ENCODE measurements at regions not wholly inside any gene's neighbourhood (a gene's known extent, or its start where the extent isn't known, plus 50 kb on each side); places are given as distances from the start of the nearest gene placed in this dataset.

- ChIA-PET CTCF (interaction anchor here (0.6 to 1.0 kb wide), 4 partner anchors 20 to 1209 kb away, joined by 3 to 4 read pairs (median 3); no protein-coding TSS in a partner anchor), POLR2A (no interaction called here)
- no peak for TF ChIP-seq CTCF (IDR thresholded peaks at IDR 0.05; ENCODE audit: unreplicated experiment)
- intact Hi-C loops (cut with micrococcal nuclease), result no loop called here
- no peaks in the 10 kb centered on the region for H3K9me3 Mint-ChIP-seq (ENCODE audit: unreplicated experiment)
- no peaks in the 10 kb centered on the region for H3K36me3 Mint-ChIP-seq (ENCODE audit: insufficient read depth, unreplicated experiment)
- peaks cover 5% of the 10 kb centered on the region for H3K4me1 Mint-ChIP-seq (ENCODE audit: insufficient read depth, unreplicated experiment)
- no TSS peak for BruUV-seq (replicated peaks)
- no peak overlapping the region for H3K4me3 Mint-ChIP-seq (ENCODE audit: unreplicated experiment)
- DNase-seq (ENCODE audit: unreplicated experiment), result no peak
- peaks cover 10% of the 10 kb centered on the region for H3K27me3 Mint-ChIP-seq (ENCODE audit: insufficient read depth, unreplicated experiment)
- H3K27ac Mint-ChIP-seq (ENCODE audit: low read depth, unreplicated experiment), result no peak overlapping the region
Observed at GRCh38 chr13:72637561-72637960, 89.9 kb downstream of the MZT1 start.

GRCh38 chr13:72634859-72635258 lies 92.6 kb downstream of the MZT1 start:
- no peak for DNase-seq (ENCODE audit: unreplicated experiment)
- ChIA-PET CTCF (interaction anchor here (0.7 to 1.2 kb wide), 2 partner anchors 9 to 61 kb away, joined by 3 read pairs; no protein-coding TSS in a partner anchor), POLR2A (interaction anchor here (0.6 to 0.7 kb wide), 2 partner anchors 36 to 1359 kb away, joined by 5 read pairs; no protein-coding TSS in a partner anchor)
- Mint-ChIP-seq H3K4me3 (ENCODE audit: unreplicated experiment) (no peak overlapping the region), H3K9me3 (ENCODE audit: unreplicated experiment) (no peaks in the 10 kb centered on the region), H3K4me1 (ENCODE audit: insufficient read depth, unreplicated experiment) (peaks cover 5% of the 10 kb centered on the region), H3K27me3 (ENCODE audit: insufficient read depth, unreplicated experiment) (peaks cover 18% of the 10 kb centered on the region), H3K27ac (ENCODE audit: low read depth, unreplicated experiment) (no peak overlapping the region), H3K36me3 (ENCODE audit: insufficient read depth, unreplicated experiment) (no peaks in the 10 kb centered on the region)
- intact Hi-C loops (cut with micrococcal nuclease), result no loop called here
- BruUV-seq (replicated peaks), result no TSS peak
- TF ChIP-seq CTCF (IDR thresholded peaks at IDR 0.05; ENCODE audit: unreplicated experiment), result no peak

- DNase-seq (ENCODE audit: unreplicated experiment), result no peak
- ChIA-PET POLR2A (no interaction called here), CTCF (interaction anchor here (0.6 kb wide), 1 partner anchor 21 kb away, joined by 5 read pairs; no protein-coding TSS in a partner anchor)
- Mint-ChIP-seq H3K4me1 (ENCODE audit: insufficient read depth, unreplicated experiment) (no peaks in the 10 kb centered on the region), H3K36me3 (ENCODE audit: insufficient read depth, unreplicated experiment) (no peaks in the 10 kb centered on the region), H3K4me3 (ENCODE audit: unreplicated experiment) (no peak overlapping the region), H3K27ac (ENCODE audit: low read depth, unreplicated experiment) (no peak overlapping the region), H3K9me3 (ENCODE audit: unreplicated experiment) (no peaks in the 10 kb centered on the region), H3K27me3 (ENCODE audit: insufficient read depth, unreplicated experiment) (peaks cover 24% of the 10 kb centered on the region)
- intact Hi-C loops (cut with micrococcal nuclease), result no loop called here
- no peak for TF ChIP-seq CTCF (IDR thresholded peaks at IDR 0.05; ENCODE audit: unreplicated experiment)
- BruUV-seq (replicated peaks), result no TSS peak
Observed at GRCh38 chr13:72622546-72622945, 104.9 kb downstream of the MZT1 start.

GRCh38 chr13:72620874-72621273 lies 106.6 kb downstream of the MZT1 start:
- TF ChIP-seq CTCF (IDR thresholded peaks at IDR 0.05; ENCODE audit: unreplicated experiment), result no peak
- no TSS peak for BruUV-seq (replicated peaks)
- Mint-ChIP-seq H3K27me3 (ENCODE audit: insufficient read depth, unreplicated experiment) (peaks cover 11% of the 10 kb centered on the region), H3K4me3 (ENCODE audit: unreplicated experiment) (no peak overlapping the region), H3K27ac (ENCODE audit: low read depth, unreplicated experiment) (no peak overlapping the region), H3K36me3 (ENCODE audit: insufficient read depth, unreplicated experiment) (no peaks in the 10 kb centered on the region), H3K9me3 (ENCODE audit: unreplicated experiment) (no peaks in the 10 kb centered on the region), H3K4me1 (ENCODE audit: insufficient read depth, unreplicated experiment) (no peaks in the 10 kb centered on the region)
- POLR2A ChIA-PET, result no interaction called here
- intact Hi-C loops (cut with micrococcal nuclease), result no loop called here
- CTCF ChIA-PET, result no interaction called here
- DNase-seq (ENCODE audit: unreplicated experiment), result no peak

All from MCF 10A (cell line).